CD1c-positive myeloid dendritic cell (primary cell): ENCODE measurements at regions not wholly inside any gene's neighbourhood (a gene's known extent, or its start where the extent isn't known, plus 50 kb on each side); places are given as distances from the start of the nearest gene placed in this dataset.
A peak's percentile ranks its signal among the peaks of the same experiment; 100 is the strongest.

Experiments used
- DNase-seq: peaks from one replicate; pipeline ENCODE4 v3.0.0-alpha.2; 2016; ENCODE audit errors: extremely low spot score

- no peak for DNase-seq
Measured at GRCh38 chr15:70306081-70306480, 208.4 kb upstream of the TLE3 start.

GRCh38 chr15:70303981-70304380, 206.3 kb upstream of the TLE3 start:
- no peak for DNase-seq

- DNase-seq: no peak
Measured at GRCh38 chr15:70302360-70302759, 204.6 kb upstream of the TLE3 start.

- no peak for DNase-seq
Measured at GRCh38 chr15:70301396-70301795, 203.7 kb upstream of the TLE3 start.

- peak; percentile 52 for DNase-seq
Measured at GRCh38 chr15:70299931-70300869, 202.5 kb upstream of the TLE3 start.

GRCh38 chr15:70297465-70298058, 199.8 kb upstream of the TLE3 start:
- no peak for DNase-seq

GRCh38 chr15:70294731-70295305, 197.1 kb upstream of the TLE3 start:
- no peak for DNase-seq

- no peak for DNase-seq
Measured at GRCh38 chr15:70293591-70294470, 196.1 kb upstream of the TLE3 start.

- DNase-seq: no peak
Measured at GRCh38 chr15:70293138-70293537, 195.4 kb upstream of the TLE3 start.

- no peak for DNase-seq
Measured at GRCh38 chr15:70292076-70292760, 194.5 kb upstream of the TLE3 start.

GRCh38 chr15:70291305-70292075, 193.8 kb upstream of the TLE3 start:
- no peak for DNase-seq

- no peak for DNase-seq
Measured at GRCh38 chr15:70290708-70291107, 193.0 kb upstream of the TLE3 start.

- no peak for DNase-seq
Measured at GRCh38 chr15:70289191-70289955, 191.7 kb upstream of the TLE3 start.

- DNase-seq: no peak
Measured at GRCh38 chr15:70286113-70286806, 188.5 kb upstream of the TLE3 start.

- peak; percentile 48 for DNase-seq
Measured at GRCh38 chr15:70284438-70285214, 186.9 kb upstream of the TLE3 start.

GRCh38 chr15:70283511-70283910, 185.8 kb upstream of the TLE3 start:
- no peak for DNase-seq

GRCh38 chr15:70281811-70282307, 184.1 kb upstream of the TLE3 start:
- DNase-seq: no peak

- DNase-seq: no peak
Measured at GRCh38 chr15:70281261-70281810, 183.6 kb upstream of the TLE3 start.
